ENCODE measurements at regions not wholly inside any gene's neighbourhood (a gene's known extent, or its start where the extent isn't known, plus 50 kb on each side); places are given as distances from the start of the nearest gene placed in this dataset.

DNA sequence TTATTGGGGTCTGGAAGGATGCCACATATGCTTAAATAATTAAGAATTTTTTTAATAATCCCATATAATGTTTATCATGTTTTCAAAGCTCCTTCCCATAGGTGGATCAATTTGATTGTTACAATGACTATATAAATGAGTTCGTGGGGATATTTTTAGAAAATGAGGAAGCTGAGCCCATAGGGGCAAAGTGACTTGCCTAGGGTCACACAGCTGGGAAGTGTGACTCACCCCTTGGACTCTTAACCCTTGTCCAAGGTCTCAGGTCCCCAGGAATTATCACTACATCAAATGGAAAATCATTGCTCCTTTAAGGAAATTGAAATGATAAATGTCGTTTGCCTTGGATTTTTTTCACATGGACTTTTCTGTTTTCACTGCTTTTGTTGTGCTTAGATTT, 161.2 kb upstream of the RGMA start:
- DNase-seq: no peak

DNA sequence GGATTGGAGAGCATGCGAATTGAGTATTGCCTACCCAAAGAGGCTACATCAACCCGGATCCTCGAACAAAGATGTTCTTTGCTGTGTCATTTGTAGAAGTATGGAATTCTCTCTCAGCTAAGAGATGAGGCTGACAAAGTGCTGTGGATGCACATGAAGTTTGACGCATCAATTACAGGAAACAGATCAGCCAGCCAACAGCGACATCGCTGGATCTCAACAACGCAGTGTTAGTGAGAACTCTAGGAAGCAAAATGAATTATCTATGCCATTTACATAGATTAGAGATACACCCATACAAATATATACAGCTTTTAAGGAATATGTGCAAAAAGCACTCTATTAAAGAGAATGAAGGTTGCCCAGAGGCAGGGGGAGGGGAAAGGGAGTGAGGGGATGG, 160.6 kb upstream of the RGMA start:
- no peak for TF ChIP-seq GATA1 (IDR thresholded peaks at IDR 0.05; ENCODE audit: low read depth, low read length)
- no peak for TF ChIP-seq POLR2A (IDR thresholded peaks at IDR 0.05; ENCODE audit: low read length)

More for the DNA sequence above, 161.2 kb upstream of the RGMA start:
- TF ChIP-seq POLR2A (IDR thresholded peaks at IDR 0.05; ENCODE audit: low read length) (no peak), GATA1 (IDR thresholded peaks at IDR 0.05; ENCODE audit: low read depth, low read length) (no peak)

DNA sequence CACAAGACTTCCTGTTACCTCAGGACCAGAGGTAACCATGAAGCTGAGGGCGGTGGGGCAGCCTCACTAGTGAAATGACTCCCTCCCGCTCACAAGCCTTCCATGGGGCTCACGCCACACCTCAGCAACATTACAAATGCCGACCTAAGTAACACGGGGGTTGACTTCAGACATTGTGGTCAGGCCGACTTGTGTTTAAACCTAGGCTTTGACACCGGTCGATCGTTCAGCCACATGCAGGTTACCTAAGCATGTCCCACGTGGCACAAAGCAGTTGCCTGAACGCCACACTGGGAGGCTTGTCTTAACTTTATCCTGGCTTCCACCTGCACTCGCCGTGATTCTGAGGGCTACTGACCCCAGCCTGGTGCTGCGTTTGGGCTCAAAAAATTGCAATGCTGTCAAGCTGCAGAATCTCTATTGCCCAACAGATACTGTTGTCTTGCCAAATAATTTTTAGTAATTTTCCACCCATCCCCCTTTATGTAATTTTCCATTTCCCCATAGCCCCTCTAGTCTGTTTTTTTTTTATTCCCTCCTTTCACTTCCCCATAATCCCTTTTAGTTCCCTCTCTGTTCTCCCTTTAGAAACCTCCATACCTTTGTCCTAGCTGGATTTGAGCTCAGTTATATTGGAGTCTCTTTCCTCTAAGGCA, 158.6 kb upstream of the RGMA start:
- TF ChIP-seq GATA1 (IDR thresholded peaks at IDR 0.05; ENCODE audit: low read depth, low read length): no peak
- no peak for TF ChIP-seq POLR2A (IDR thresholded peaks at IDR 0.05; ENCODE audit: low read length)
- no peak for DNase-seq

More for the DNA sequence above, 160.6 kb upstream of the RGMA start:
- DNase-seq: no peak

DNA sequence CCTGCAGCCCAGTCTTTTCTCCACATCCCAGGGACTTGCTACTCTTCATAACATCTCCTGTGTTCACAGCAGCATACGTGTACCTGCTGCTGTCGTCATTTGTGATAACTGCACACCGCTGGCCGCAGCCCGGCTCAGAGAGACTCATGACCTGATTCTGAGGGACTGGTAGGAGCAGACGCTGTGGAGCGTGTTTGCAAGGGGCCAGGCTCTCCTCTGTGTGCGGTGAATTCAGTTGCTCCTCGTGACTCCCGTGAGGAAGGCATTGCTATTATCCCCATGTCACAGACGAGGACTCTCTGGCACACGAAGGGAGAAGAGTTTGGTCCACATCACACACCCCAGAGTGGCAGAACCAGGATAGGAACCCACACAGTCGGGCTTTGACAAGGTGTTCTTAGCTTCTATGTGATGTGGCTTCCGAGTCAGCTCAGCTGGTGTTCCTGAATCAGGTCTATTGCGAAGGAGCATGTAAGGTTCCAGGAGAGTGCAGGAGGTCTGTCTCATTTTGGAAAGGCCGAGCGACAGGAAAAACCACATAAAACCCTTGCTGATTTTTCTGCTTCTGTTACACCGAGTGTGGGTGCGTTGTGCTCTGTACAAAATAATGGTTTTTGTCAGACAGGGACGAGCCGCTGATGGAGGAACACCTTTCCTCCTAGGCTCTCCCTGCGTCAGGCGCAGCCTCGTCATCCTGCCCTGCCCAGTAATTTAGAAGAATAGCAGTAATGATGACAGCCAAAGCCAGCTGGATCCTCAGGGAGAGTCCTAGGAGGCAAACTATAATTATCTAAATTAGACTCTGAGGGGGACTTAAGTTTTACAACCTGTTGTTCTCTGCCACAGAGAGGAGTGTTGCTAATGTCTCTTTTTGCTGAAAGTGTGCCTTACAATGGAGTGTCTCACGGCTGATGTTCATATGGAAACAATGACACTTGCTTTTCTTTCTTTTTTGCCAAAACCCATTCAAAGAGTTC, 157.5 kb upstream of the RGMA start:
- TF ChIP-seq POLR2A (IDR thresholded peaks at IDR 0.05; ENCODE audit: low read length) (no peak), GATA1 (IDR thresholded peaks at IDR 0.05; ENCODE audit: low read depth, low read length) (no peak)
- no peak for DNase-seq

DNA sequence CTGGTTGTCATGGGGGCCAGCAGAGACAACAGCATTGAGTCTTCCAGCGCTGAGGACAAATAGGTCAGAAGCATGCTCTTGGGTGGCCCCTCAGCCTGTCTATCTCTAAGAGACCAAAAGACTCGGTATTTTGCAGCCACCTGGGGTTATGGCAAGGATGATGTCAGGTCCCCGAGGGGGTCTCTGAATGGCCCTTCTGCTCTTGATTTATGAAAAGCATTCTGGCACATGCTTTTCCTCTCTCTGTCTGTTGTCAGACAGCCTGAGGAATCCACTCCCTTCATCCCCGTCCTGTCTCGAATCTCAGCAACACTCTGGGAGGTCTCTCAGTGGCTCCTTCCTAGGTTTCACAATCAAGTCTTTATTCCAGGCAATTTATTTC, 156.6 kb upstream of the RGMA start:
- DNase-seq: no peak
- TF ChIP-seq POLR2A (IDR thresholded peaks at IDR 0.05; ENCODE audit: low read length) (no peak), GATA1 (IDR thresholded peaks at IDR 0.05; ENCODE audit: low read depth, low read length) (no peak)

DNA sequence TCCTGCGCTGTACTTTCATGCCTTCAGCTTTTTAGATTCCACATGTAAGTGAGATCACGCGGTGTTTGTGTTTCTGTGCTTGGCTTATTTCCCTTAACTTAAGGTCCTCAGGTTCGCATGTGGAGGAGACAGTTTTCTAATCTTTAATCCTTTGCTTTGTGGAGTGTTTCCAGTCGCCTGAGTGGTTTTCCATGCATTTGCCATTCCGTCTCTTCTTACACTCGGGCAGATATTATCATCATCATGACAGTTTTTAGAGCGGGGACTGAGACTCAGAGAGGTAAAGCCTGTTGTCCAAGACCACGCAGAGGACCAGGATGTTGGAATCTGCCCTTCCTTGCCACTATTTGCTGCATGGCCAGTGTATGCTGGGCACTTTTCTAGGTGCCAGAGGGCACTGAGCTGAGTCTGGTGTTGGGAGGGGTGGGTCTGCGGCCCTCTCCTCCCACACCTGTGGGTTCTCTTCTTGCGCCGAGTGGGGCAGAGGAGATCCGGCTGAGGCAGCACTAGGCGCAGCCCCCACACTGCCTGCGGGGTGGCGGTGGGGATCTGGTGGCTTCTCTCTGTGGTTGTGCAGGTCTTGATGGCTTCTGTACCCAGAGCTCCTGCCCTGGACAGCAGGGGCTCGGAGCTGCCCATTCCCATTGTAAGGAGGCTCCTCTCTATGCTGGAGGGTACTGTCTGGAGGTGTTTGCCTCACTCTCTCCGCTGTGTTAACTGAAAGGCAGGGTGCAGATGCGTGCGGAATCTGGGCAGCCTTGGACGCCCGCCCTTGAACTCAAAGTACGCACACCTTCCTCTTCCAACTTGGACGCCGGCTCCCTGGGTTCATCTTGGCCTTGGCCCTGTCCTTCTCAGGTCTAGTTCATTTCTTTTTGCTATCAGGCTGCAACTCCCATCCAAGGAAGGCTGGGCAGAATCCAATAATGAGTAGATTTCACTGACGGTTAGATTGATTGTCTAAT, 156.0 kb upstream of the RGMA start:
- no peak for DNase-seq
- TF ChIP-seq GATA1 (IDR thresholded peaks at IDR 0.05; ENCODE audit: low read depth, low read length) (no peak), POLR2A (IDR thresholded peaks at IDR 0.05; ENCODE audit: low read length) (no peak)

DNA sequence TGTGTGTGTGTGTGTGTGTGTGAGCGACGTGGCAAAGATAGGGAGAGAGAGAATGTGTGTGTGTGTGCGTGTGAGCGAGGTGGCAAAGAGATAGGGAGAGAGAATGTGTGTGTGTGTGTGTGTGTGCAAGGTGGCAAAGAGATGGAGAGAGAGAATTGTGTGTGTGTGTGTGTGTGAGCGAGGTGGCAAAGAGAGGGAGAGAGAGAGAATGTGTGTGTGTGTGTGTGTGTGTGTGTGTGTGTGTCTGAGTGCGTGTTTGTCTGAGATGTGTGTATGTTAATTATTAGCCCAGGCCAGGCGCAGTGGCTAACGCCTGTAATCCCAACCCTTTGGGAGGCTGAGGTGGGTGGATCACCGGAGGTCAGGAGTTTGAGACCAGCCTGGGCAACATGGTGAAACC, 154.6 kb upstream of the RGMA start:
- no peak for DNase-seq
- TF ChIP-seq GATA1 (IDR thresholded peaks at IDR 0.05; ENCODE audit: low read depth, low read length) (no peak), POLR2A (IDR thresholded peaks at IDR 0.05; ENCODE audit: low read length) (no peak)

DNA sequence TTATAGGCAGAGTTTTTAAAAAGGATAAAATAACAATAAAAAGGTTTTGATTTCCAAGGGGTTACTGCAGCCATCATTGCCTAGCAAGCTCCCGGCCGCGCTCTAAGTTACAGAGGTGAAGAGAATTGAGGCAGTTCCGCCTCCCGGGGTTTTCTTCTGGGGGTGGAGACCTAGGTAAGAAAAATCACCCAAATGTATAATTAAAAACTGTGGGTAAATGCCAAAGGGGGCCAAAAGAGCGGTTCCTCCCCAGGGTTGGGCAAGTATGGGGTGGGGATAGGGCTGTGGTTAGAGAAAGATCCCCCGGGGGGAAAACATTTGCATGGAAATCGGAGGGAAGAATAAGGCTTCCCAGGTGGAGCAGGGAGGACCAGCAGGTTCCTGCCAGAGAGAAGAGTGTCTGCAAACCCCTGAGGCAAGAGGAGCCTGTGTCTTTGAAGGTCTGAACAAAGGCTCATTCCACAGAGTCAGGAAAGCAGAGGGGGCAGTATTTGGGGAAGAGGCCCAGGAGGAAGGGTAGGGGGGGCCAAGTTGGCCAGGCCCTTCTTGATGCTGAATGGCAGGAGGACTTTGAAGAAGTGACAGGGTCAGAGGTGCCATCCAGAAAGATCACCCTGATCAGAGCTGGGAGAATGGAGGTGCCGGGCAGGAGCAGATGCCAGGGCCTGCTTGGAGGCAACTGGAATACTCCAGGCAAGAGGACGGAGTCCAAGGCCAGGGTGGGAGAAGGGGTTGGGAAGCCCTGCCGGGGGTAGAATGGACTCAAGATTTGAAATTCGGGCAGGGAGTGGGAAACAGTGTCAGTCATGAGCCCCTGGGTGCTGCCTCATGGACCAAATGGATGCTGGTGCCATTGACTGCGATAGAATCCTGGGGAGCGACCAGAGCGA, 152.9 kb upstream of the RGMA start:
- no peak for DNase-seq
- no peak for TF ChIP-seq POLR2A (IDR thresholded peaks at IDR 0.05; ENCODE audit: low read length)
- no peak for TF ChIP-seq GATA1 (IDR thresholded peaks at IDR 0.05; ENCODE audit: low read depth, low read length)

DNA sequence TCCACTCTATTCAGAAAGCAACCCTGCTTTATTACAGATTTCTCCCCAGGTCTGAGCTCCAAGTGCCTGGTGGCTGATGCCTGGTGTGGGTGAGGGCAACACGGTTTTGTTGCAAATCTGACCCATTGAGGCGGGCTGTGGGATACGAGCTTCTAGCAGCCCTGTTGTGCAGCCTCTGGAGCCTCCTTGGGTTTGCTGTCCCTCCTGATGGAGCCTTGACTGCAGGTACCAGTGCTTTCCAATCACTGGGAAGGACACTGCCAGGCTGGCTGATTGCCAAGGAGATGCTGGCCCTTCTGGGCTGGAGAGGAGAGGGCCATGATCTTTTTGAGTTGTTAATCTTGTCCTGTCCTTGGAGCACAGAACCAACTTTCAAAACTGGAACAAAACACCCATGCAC, 151.0 kb upstream of the RGMA start:
- TF ChIP-seq POLR2A (IDR thresholded peaks at IDR 0.05; ENCODE audit: low read length): no peak
- TF ChIP-seq GATA1 (IDR thresholded peaks at IDR 0.05; ENCODE audit: low read depth, low read length): no peak
- no peak for DNase-seq

DNA sequence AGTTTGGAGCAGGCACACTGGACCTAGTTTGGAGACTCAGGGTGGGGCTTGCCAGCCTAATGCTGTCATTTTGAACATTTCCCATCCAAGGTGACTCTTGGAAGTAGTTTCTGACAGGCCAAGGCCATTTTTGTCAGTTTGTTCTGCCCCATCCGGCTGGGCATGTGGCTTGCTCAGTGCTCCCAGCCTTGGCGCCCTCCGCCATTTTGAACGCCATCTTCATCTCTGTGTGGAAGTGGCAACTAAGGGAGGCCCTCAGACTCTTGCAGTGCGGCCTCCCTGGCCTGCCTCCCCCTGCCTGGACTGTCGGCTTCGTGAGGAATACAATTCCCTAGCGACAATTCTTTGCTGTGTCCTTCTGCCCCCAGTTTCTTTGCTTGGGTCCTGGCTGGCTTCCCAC, 150.6 kb upstream of the RGMA start:
- no peak for TF ChIP-seq GATA1 (IDR thresholded peaks at IDR 0.05; ENCODE audit: low read depth, low read length)
- no peak for TF ChIP-seq POLR2A (IDR thresholded peaks at IDR 0.05; ENCODE audit: low read length)
- DNase-seq: no peak

DNA sequence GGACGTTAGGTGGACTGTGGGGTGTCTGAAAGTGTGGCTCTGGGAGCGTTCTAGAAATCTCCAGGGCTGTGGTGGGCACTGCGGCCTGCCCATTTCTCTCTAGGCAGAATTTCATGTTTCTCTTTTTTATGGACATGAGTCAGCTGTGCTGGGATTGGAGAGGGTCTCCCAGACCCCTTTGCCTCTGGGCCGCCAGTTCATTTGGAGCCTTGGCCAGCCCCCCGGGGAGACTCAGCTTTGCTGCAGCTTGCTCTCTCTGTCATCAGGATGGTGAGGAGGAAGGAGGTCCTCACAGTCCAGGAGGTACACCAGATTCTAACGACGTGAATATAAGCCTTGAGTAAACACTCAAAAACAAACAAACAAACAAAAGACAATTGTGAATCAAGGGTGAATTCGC, 149.6 kb upstream of the RGMA start:
- no peak for TF ChIP-seq POLR2A (IDR thresholded peaks at IDR 0.05; ENCODE audit: low read length)
- TF ChIP-seq GATA1 (IDR thresholded peaks at IDR 0.05; ENCODE audit: low read depth, low read length): no peak
- DNase-seq: no peak

DNA sequence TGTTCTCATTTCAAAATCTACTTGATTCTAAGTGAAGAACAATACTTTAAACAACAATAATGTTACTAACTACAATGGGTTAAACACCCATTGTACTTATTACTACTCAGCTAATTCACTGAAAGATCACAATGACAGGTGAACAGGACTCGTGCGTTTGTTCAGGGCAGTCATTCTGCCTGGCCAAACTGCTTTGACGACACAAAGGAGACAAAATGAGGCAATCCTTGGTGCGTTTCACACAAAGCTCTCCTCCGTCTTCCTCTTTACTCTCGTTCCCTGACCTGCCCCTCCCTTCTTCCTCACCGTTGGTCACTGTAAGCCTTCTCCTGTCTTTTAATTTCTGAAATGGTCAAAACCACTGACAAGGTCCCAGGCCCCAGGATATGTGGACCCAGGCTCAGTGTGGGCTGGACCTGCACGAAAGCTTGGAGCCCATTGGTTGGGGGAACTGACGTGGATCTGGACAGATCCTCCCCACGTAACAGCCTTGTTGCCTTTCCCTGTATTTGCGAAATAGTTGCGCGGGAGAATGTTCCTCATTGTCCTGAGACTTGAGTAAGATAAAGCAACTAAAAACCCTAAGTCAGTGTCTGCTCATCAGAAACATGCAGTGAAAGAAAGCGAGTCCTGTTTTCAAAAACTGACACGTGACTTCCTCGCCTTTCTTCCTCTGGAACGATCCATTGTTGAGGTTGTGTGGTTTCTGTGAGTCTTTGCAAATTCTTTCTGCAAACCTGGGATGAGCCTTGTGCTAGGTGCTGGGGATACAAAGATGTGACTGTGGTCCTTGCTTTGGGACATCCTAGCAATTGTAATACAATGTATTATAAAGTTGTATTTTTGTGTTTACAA, 147.1 kb upstream of the RGMA start:
- no peak for DNase-seq

More for the DNA sequence above, 147.1 kb upstream of the RGMA start:
- TF ChIP-seq GATA1 (IDR thresholded peaks at IDR 0.05; ENCODE audit: low read depth, low read length): no peak
- no peak for TF ChIP-seq POLR2A (IDR thresholded peaks at IDR 0.05; ENCODE audit: low read length)

All from erythroblast (primary cell).